HL-60 (cell line): ENCODE measurements at regions not wholly inside any gene's neighbourhood (a gene's known extent, or its start where the extent isn't known, plus 50 kb on each side); places are given as distances from the start of the nearest gene placed in this dataset.

ENCODE experiments used
- DNase-seq, 2 experiments: peaks; one replicate each; pipeline ENCODE4 v3.0.0-alpha.2; 2010 to 2020; ENCODE audit warnings: low read depth in 1 of 2, low spot score in 1 of 2
- H3K27ac ChIP-seq: fragments of 250-450 bp; sonication (Bioruptor Pico); replicated peaks from 2 replicates; pipeline ENCODE4 v1.5.1; 2020; ENCODE audit warnings: mild to moderate bottlenecking, moderate library complexity
- H3K27me3 ChIP-seq: fragments of 250-450 bp; sonication (Bioruptor Pico); 2 replicates; pipeline ENCODE4 v1.5.1; 2021; ENCODE audit warnings: mild to moderate bottlenecking, moderate library complexity; ENCODE audit not compliant: insufficient read depth, poor library complexity, severe bottlenecking
- H3K4me3 ChIP-seq: replicated peaks from 2 replicates; pipeline ENCODE4 v1.5.1; 2011; ENCODE audit warnings: mild to moderate bottlenecking, control low read depth, low read length; ENCODE audit not compliant: insufficient read depth
- CTCF ChIP-seq: IDR thresholded peaks from one replicate; pipeline ENCODE4 v1.5.1; 2011; ENCODE audit warnings: low read length, control low read depth, inconsistent platforms; ENCODE audit not compliant: insufficient read depth
- GABPA ChIP-seq: IDR thresholded peaks from 2 replicates; pipeline ENCODE4 v1.6.1; 2012; ENCODE audit warnings: low read depth
- POLR2AphosphoS5 ChIP-seq: IDR thresholded peaks from 2 replicates; pipeline ENCODE4 v1.6.1; 2012; ENCODE audit warnings: low read depth
- REST ChIP-seq: IDR thresholded peaks from 2 replicates; pipeline ENCODE4 v1.6.1; 2012; ENCODE audit warnings: low read depth; ENCODE audit not compliant: insufficient replicate concordance
- SPI1 ChIP-seq: IDR thresholded peaks from 2 replicates; pipeline ENCODE4 v1.6.1; 2012; ENCODE audit warnings: low read depth, mild to moderate bottlenecking, borderline replicate concordance

- TF ChIP-seq POLR2AphosphoS5: no peak
- TF ChIP-seq GABPA: no peak
- TF ChIP-seq CTCF: no peak
- no peak for TF ChIP-seq REST
- no peak for TF ChIP-seq SPI1
- no peak overlapping the region for H3K4me3 ChIP-seq
- no peak for DNase-seq
- no peaks in the 10 kb centered on the region for H3K27me3 ChIP-seq
- H3K27ac ChIP-seq: no peak overlapping the region
Measured at GRCh38 chrX:39734174-39734776, 363.5 kb downstream of the BCOR start.

- Histone ChIP-seq H3K27me3 (no peaks in the 10 kb centered on the region), H3K27ac (no peak overlapping the region), H3K4me3 (no peak overlapping the region)
- no peak for DNase-seq
- TF ChIP-seq REST: no peak
- TF ChIP-seq CTCF: no peak
- TF ChIP-seq SPI1: no peak
- no peak for TF ChIP-seq POLR2AphosphoS5
- TF ChIP-seq GABPA: no peak
Measured at GRCh38 chrX:39736216-39737211, 361.2 kb downstream of the BCOR start.

- Histone ChIP-seq H3K27ac (no peak overlapping the region), H3K4me3 (no peak overlapping the region), H3K27me3 (no peaks in the 10 kb centered on the region)
- DNase-seq: no peak
- TF ChIP-seq POLR2AphosphoS5 (no peak), CTCF (no peak), SPI1 (no peak), REST (no peak), GABPA (no peak)
Measured at GRCh38 chrX:39739585-39739984, 358.2 kb downstream of the BCOR start.
